SH-SY5Y (cell line): ENCODE measurements at regions not wholly inside any gene's neighbourhood (a gene's known extent, or its start where the extent isn't known, plus 50 kb on each side); places are given as distances from the start of the nearest gene placed in this dataset.

Experiments used
- GATA2 ChIP-seq: IDR thresholded peaks from 2 replicates; pipeline ENCODE4 v1.6.1; 2011; ENCODE audit warnings: mild to moderate bottlenecking, low read depth, low read length
- GATA3 ChIP-seq: IDR thresholded peaks from 2 replicates; pipeline ENCODE4 v1.6.1; 2011; ENCODE audit warnings: low read depth, mild to moderate bottlenecking, low read length, moderate library complexity

DNA sequence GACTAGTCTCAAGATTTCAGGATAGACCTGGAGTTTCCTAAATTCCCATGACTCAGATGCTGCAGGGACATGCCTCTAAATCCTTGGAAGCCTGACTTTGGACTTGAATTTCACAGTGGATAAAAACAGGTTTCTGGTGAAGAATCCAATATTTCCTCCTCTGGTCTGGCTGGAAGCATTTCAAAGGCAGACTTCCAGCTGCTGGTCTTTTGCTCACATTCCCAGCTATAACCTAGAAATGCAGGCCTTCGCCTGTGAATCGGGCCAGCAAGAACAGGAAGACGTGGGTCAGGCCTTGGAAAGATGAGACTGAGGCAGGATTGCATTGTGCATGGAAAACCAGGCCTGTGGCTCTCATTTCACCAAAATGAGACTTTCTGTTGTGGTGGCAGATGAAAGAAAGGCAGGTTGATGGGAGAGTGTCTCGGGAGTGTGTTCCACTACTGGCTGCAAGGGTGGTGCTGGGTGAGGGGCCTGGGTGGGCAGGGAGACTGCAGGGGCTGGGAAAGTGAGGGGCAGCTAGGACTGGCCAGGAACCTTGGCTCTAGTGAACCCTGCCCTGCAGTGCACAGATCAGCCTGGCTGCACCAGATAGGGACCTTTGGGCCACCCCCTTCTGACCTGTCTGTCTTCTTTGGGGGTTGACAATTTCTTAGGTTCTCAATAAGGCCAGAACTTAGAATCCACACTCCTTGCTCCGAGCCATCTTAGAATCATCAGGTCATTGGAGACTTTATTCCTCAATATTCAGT is 488.8 kb upstream of the MKI67 start:
- no peak for TF ChIP-seq GATA2
- TF ChIP-seq GATA3 = no peak
